ENCODE measurements at regions not wholly inside any gene's neighbourhood (a gene's known extent, or its start where the extent isn't known, plus 50 kb on each side); places are given as distances from the start of the nearest gene placed in this dataset.

GRCh38 chr6:74834967-74835366 is 370.9 kb downstream of the COL12A1 start:
- TF ChIP-seq CTCF (IDR thresholded peaks at IDR 0.05; ENCODE audit: low read depth, low read length): no peak
- H3K4me3 ChIP-seq (ENCODE audit: low read depth, low read length): no peak overlapping the region
- DNase-seq (ENCODE audit: low read depth, low spot score): no peak
- in situ Hi-C loops (cut with HindIII; ENCODE audit: low sequenced_read_pairs): no loop called here

GRCh38 chr6:74826263-74826662 is 379.6 kb downstream of the COL12A1 start:
- no peak for DNase-seq (ENCODE audit: low read depth, low spot score)
- in situ Hi-C loops (cut with HindIII; ENCODE audit: low sequenced_read_pairs): no loop called here
- no peak overlapping the region for H3K4me3 ChIP-seq (ENCODE audit: low read depth, low read length)
- no peak for TF ChIP-seq CTCF (IDR thresholded peaks at IDR 0.05; ENCODE audit: low read depth, low read length)

- DNase-seq (ENCODE audit: low read depth, low spot score): no peak
- TF ChIP-seq CTCF (IDR thresholded peaks at IDR 0.05; ENCODE audit: low read depth, low read length): no peak
- in situ Hi-C loops (cut with HindIII; ENCODE audit: low sequenced_read_pairs): no loop called here
- H3K4me3 ChIP-seq (ENCODE audit: low read depth, low read length): no peak overlapping the region
Observed at GRCh38 chr6:74814440-74814839, 391.4 kb downstream of the COL12A1 start.

- in situ Hi-C loops (cut with HindIII; ENCODE audit: low sequenced_read_pairs): no loop called here
- no peak for TF ChIP-seq CTCF (IDR thresholded peaks at IDR 0.05; ENCODE audit: low read depth, low read length)
- DNase-seq (ENCODE audit: low read depth, low spot score): no peak
- H3K4me3 ChIP-seq (ENCODE audit: low read depth, low read length): no peak overlapping the region
Observed at GRCh38 chr6:74807674-74808073, 398.2 kb downstream of the COL12A1 start.

GRCh38 chr6:74805916-74806696 is 399.7 kb downstream of the COL12A1 start:
- DNase-seq (ENCODE audit: low read depth, low spot score): peak; percentile 38
- no peak overlapping the region for H3K4me3 ChIP-seq (ENCODE audit: low read depth, low read length)
- in situ Hi-C loops (cut with HindIII; ENCODE audit: low sequenced_read_pairs): no loop called here
- no peak for TF ChIP-seq CTCF (IDR thresholded peaks at IDR 0.05; ENCODE audit: low read depth, low read length)

- H3K4me3 ChIP-seq (ENCODE audit: low read depth, low read length): no peak overlapping the region
- in situ Hi-C loops (cut with HindIII; ENCODE audit: low sequenced_read_pairs): no loop called here
- no peak for DNase-seq (ENCODE audit: low read depth, low spot score)
- TF ChIP-seq CTCF (IDR thresholded peaks at IDR 0.05; ENCODE audit: low read depth, low read length): no peak
Observed at GRCh38 chr6:74798302-74798701, 407.6 kb downstream of the COL12A1 start.

Measured in astrocyte of the spinal cord (primary cell).